ENCODE measurements at regions not wholly inside any gene's neighbourhood (a gene's known extent, or its start where the extent isn't known, plus 50 kb on each side); places are given as distances from the start of the nearest gene placed in this dataset.

GRCh38 chr2:198287706-198288105 is 483.3 kb downstream of the PLCL1 start:
- no peak for DNase-seq (ENCODE audit: low read depth)
- peaks cover 5% of the 10 kb centered on the region for H3K27me3 Mint-ChIP-seq (ENCODE audit: low read depth, unreplicated experiment)
- H3K4me1 Mint-ChIP-seq (ENCODE audit: low read depth, unreplicated experiment) = peaks cover 30% of the 10 kb centered on the region
- H3K36me3 ChIP-seq (ENCODE audit: insufficient read depth, low read length) = no peaks in the 10 kb centered on the region
- no peak overlapping the region for H2AFZ ChIP-seq (ENCODE audit: low read depth, low read length)
- no peak overlapping the region for H3K27ac ChIP-seq (ENCODE audit: low read depth, low read length)
- no peaks in the 10 kb centered on the region for H3K9me3 Mint-ChIP-seq (ENCODE audit: unreplicated experiment)
- no peaks in the 10 kb centered on the region for H3K79me2 ChIP-seq (ENCODE audit: insufficient read depth, low read length)
- H3K4me3 ChIP-seq (ENCODE audit: insufficient read depth, low read depth, low read length) = no peak overlapping the region
- H3K9me3 ChIP-seq (ENCODE audit: insufficient read depth, low read depth, low read length) = no peaks in the 10 kb centered on the region
- no peak overlapping the region for H3K9ac ChIP-seq (ENCODE audit: low read length)
- H4K20me1 ChIP-seq (ENCODE audit: insufficient read depth, low read length) = no peaks in the 10 kb centered on the region
- peak overlapping the region; percentile 87 for H3K27ac Mint-ChIP-seq (ENCODE audit: unreplicated experiment)
- H3K27me3 ChIP-seq (ENCODE audit: insufficient read depth, low read length) = no peaks in the 10 kb centered on the region
- no peaks in the 10 kb centered on the region for H3K4me1 ChIP-seq (ENCODE audit: insufficient read depth, low read length)
- no peaks in the 10 kb centered on the region for H3K36me3 Mint-ChIP-seq (ENCODE audit: low read depth, unreplicated experiment)
- FAIRE-seq = no peak
- no peak overlapping the region for H3K4me2 ChIP-seq (ENCODE audit: low read length)
- no peak overlapping the region for H3K4me3 Mint-ChIP-seq (ENCODE audit: unreplicated experiment)
- TF ChIP-seq CTCF (IDR thresholded peaks at IDR 0.05; ENCODE audit: insufficient read depth, low read depth, low read length) = no peak
- no peak for TF ChIP-seq EZH2 (IDR thresholded peaks at IDR 0.05; ENCODE audit: insufficient read depth, low read length)

GRCh38 chr2:198285216-198285615 is 480.8 kb downstream of the PLCL1 start:
- no peaks in the 10 kb centered on the region for H3K79me2 ChIP-seq (ENCODE audit: insufficient read depth, low read length)
- no peak overlapping the region for H3K9ac ChIP-seq (ENCODE audit: low read length)
- FAIRE-seq = no peak
- no peaks in the 10 kb centered on the region for H3K27me3 Mint-ChIP-seq (ENCODE audit: low read depth, unreplicated experiment)
- no peak overlapping the region for H3K4me3 ChIP-seq (ENCODE audit: insufficient read depth, low read depth, low read length)
- no peak overlapping the region for H3K4me2 ChIP-seq (ENCODE audit: low read length)
- no peaks in the 10 kb centered on the region for H3K36me3 ChIP-seq (ENCODE audit: insufficient read depth, low read length)
- TF ChIP-seq EZH2 (IDR thresholded peaks at IDR 0.05; ENCODE audit: insufficient read depth, low read length) (no peak), CTCF (IDR thresholded peaks at IDR 0.05; ENCODE audit: insufficient read depth, low read depth, low read length) (no peak)
- no peak for DNase-seq (ENCODE audit: low read depth)
- H2AFZ ChIP-seq (ENCODE audit: low read depth, low read length) = no peak overlapping the region
- no peak overlapping the region for H3K4me3 Mint-ChIP-seq (ENCODE audit: unreplicated experiment)
- no peaks in the 10 kb centered on the region for H3K36me3 Mint-ChIP-seq (ENCODE audit: low read depth, unreplicated experiment)
- no peaks in the 10 kb centered on the region for H3K4me1 ChIP-seq (ENCODE audit: insufficient read depth, low read length)
- H3K9me3 Mint-ChIP-seq (ENCODE audit: unreplicated experiment) = no peaks in the 10 kb centered on the region
- H3K27ac ChIP-seq (ENCODE audit: low read depth, low read length) = no peak overlapping the region
- no peak overlapping the region for H3K27ac Mint-ChIP-seq (ENCODE audit: unreplicated experiment)
- no peaks in the 10 kb centered on the region for H3K27me3 ChIP-seq (ENCODE audit: insufficient read depth, low read length)
- no peaks in the 10 kb centered on the region for H3K9me3 ChIP-seq (ENCODE audit: insufficient read depth, low read depth, low read length)
- H4K20me1 ChIP-seq (ENCODE audit: insufficient read depth, low read length) = no peaks in the 10 kb centered on the region
- H3K4me1 Mint-ChIP-seq (ENCODE audit: low read depth, unreplicated experiment) = peaks cover 34% of the 10 kb centered on the region

GRCh38 chr2:198283146-198283545 is 478.8 kb downstream of the PLCL1 start:
- no peaks in the 10 kb centered on the region for H3K27me3 Mint-ChIP-seq (ENCODE audit: low read depth, unreplicated experiment)
- TF ChIP-seq EZH2 (IDR thresholded peaks at IDR 0.05; ENCODE audit: insufficient read depth, low read length) (no peak), CTCF (IDR thresholded peaks at IDR 0.05; ENCODE audit: insufficient read depth, low read depth, low read length) (no peak)
- H3K27ac ChIP-seq (ENCODE audit: low read depth, low read length) = no peak overlapping the region
- H3K9ac ChIP-seq (ENCODE audit: low read length) = no peak overlapping the region
- no peaks in the 10 kb centered on the region for H3K36me3 Mint-ChIP-seq (ENCODE audit: low read depth, unreplicated experiment)
- H3K4me3 ChIP-seq (ENCODE audit: insufficient read depth, low read depth, low read length) = no peak overlapping the region
- H4K20me1 ChIP-seq (ENCODE audit: insufficient read depth, low read length) = no peaks in the 10 kb centered on the region
- no peaks in the 10 kb centered on the region for H3K79me2 ChIP-seq (ENCODE audit: insufficient read depth, low read length)
- FAIRE-seq (no peak), DNase-seq (ENCODE audit: low read depth) (no peak)
- no peaks in the 10 kb centered on the region for H3K9me3 Mint-ChIP-seq (ENCODE audit: unreplicated experiment)
- H3K4me2 ChIP-seq (ENCODE audit: low read length) = no peak overlapping the region
- no peaks in the 10 kb centered on the region for H3K36me3 ChIP-seq (ENCODE audit: insufficient read depth, low read length)
- no peak overlapping the region for H2AFZ ChIP-seq (ENCODE audit: low read depth, low read length)
- H3K27ac Mint-ChIP-seq (ENCODE audit: unreplicated experiment) = peak overlapping the region; percentile 21
- H3K27me3 ChIP-seq (ENCODE audit: insufficient read depth, low read length) = no peaks in the 10 kb centered on the region
- peaks cover 28% of the 10 kb centered on the region for H3K4me1 Mint-ChIP-seq (ENCODE audit: low read depth, unreplicated experiment)
- H3K4me3 Mint-ChIP-seq (ENCODE audit: unreplicated experiment) = no peak overlapping the region
- no peaks in the 10 kb centered on the region for H3K9me3 ChIP-seq (ENCODE audit: insufficient read depth, low read depth, low read length)
- no peaks in the 10 kb centered on the region for H3K4me1 ChIP-seq (ENCODE audit: insufficient read depth, low read length)
